Esophagus mucosa (tissue), 1 donor: ENCODE measurements at regions not wholly inside any gene's neighbourhood (a gene's known extent, or its start where the extent isn't known, plus 50 kb on each side); places are given as distances from the start of the nearest gene placed in this dataset.
"Not testable (repeated sequence)": the region's sequence is repeated elsewhere in the genome, so short reads cannot be mapped to it uniquely, and the experiment has no call there.

Experiments used
- ATAC-seq: fragments of 200-7000 bp; cut with Tn5 transposase; one replicate; pipeline ENCODE4 v1.9.1; 2020
- donor health status: DM: yes; HTN: yes; CAD: no.

- no peak for ATAC-seq
These were observed 221.2 kb downstream of the TPBG start for GRCh38 chr6:82584856-82585255.

GRCh38 chr6:82588020-82588419, 224.4 kb downstream of the TPBG start:
- no peak for ATAC-seq

GRCh38 chr6:82588859-82589412, 225.3 kb downstream of the TPBG start:
- no peak for ATAC-seq

- peak; percentile 35 for ATAC-seq
These were observed 226.0 kb downstream of the TPBG start for GRCh38 chr6:82589509-82590206.

- no peak for ATAC-seq
These were observed 233.6 kb downstream of the TPBG start for GRCh38 chr6:82597201-82597600.

GRCh38 chr6:82602776-82603175, 239.2 kb downstream of the TPBG start:
- no peak for ATAC-seq

GRCh38 chr6:82603871-82604270, 240.3 kb downstream of the TPBG start:
- no peak for ATAC-seq

- ATAC-seq = no peak
These were observed 244.5 kb downstream of the TPBG start for GRCh38 chr6:82607998-82608725.

GRCh38 chr6:82608781-82609180, 245.2 kb downstream of the TPBG start:
- no peak for ATAC-seq

- ATAC-seq = no peak
These were observed 248.1 kb downstream of the TPBG start for GRCh38 chr6:82611751-82612150.

- no peak for ATAC-seq
These were observed 248.9 kb downstream of the TPBG start for GRCh38 chr6:82612475-82613039.

- no peak for ATAC-seq
These were observed 250.9 kb downstream of the TPBG start for GRCh38 chr6:82614518-82614917.

- ATAC-seq = no peak
These were observed 252.9 kb downstream of the TPBG start for GRCh38 chr6:82616386-82617028.

GRCh38 chr6:82617648-82618047, 254.0 kb downstream of the TPBG start:
- no peak for ATAC-seq

- ATAC-seq = no peak
These were observed 256.0 kb downstream of the TPBG start for GRCh38 chr6:82619573-82619972.

- ATAC-seq = no peak
These were observed 258.8 kb downstream of the TPBG start for GRCh38 chr6:82622461-82622860.

- no peak for ATAC-seq
These were observed 260.6 kb downstream of the TPBG start for GRCh38 chr6:82624251-82624650.

GRCh38 chr6:82626946-82627345, 263.3 kb downstream of the TPBG start:
- ATAC-seq = not testable (repeated sequence)

- ATAC-seq = no peak
These were observed 266.3 kb downstream of the TPBG start for GRCh38 chr6:82629921-82630320.

GRCh38 chr6:82641677-82642076, 278.1 kb downstream of the TPBG start:
- no peak for ATAC-seq

- ATAC-seq = no peak
These were observed 282.1 kb downstream of the TPBG start for GRCh38 chr6:82645536-82646230.

- ATAC-seq = peak; percentile 60
These were observed 282.6 kb downstream of the TPBG start for GRCh38 chr6:82646231-82646615.
